Upper lobe of left lung (tissue), 6 donors: ENCODE measurements at regions not wholly inside any gene's neighbourhood (a gene's known extent, or its start where the extent isn't known, plus 50 kb on each side); places are given as distances from the start of the nearest gene placed in this dataset.
A peak's percentile ranks its signal among the peaks of the same experiment; 100 is the strongest.
"Not testable (repeated sequence)": the region's sequence is repeated elsewhere in the genome, so short reads cannot be mapped to it uniquely, and the experiment has no call there.

ENCODE experiments used
- ATAC-seq, 2 donors: fragments of 200-7000 bp; cut with Tn5 transposase; one replicate each; pipeline ENCODE4 v1.9.1; 2022; ENCODE audit warnings: mild to moderate bottlenecking in 2 of 2, moderate library complexity in 2 of 2; ENCODE audit not compliant: low FRiP score in 2 of 2
- DNase-seq, 2 donors: peaks; one replicate each; pipeline ENCODE4 v3.0.0-alpha.2; 2019 to 2020
- H3K27ac ChIP-seq, 4 donors: fragments of 200-600 bp; sonication (generic); one replicate each; pipeline ENCODE4 v1.5.1; 2016 to 2019
- H3K27me3 ChIP-seq, 4 donors: fragments of 200-600 bp; sonication (generic); one replicate each; pipeline ENCODE4 v1.5.1; 2017 to 2019
- H3K36me3 ChIP-seq, 4 donors: fragments of 200-600 bp; sonication (generic); one replicate each; pipeline ENCODE4 v1.5.1; 2016 to 2019
- H3K4me1 ChIP-seq, 4 donors: fragments of 200-600 bp; sonication (generic); one replicate each; pipeline ENCODE4 v1.5.1; 2018 to 2019
- H3K4me3 ChIP-seq, 4 donors: fragments of 200-600 bp; sonication (generic); one replicate each; pipeline ENCODE4 v1.5.1; 2017 to 2019; ENCODE audit warnings: mild to moderate bottlenecking in 2 of 4, moderate library complexity in 1 of 4
- H3K9me3 ChIP-seq, 4 donors: fragments of 200-600 bp; sonication (generic); one replicate each; pipeline ENCODE4 v1.5.1; 2018 to 2019
- EP300 ChIP-seq, 4 donors: sonication (generic); formaldehyde crosslinking; IDR thresholded peaks; one replicate each; pipeline ENCODE4 v1.5.1; 2017; ENCODE audit warnings: antibody characterized with exemption in 4 of 4, control low read depth in 2 of 4
- POLR2A ChIP-seq, 4 donors: fragments of 450-650 bp; IDR thresholded peaks; one replicate each; pipeline ENCODE4 v1.5.1; 2016 to 2017; ENCODE audit warnings: antibody characterized with exemption in 4 of 4, mild to moderate bottlenecking in 2 of 4
- POLR2AphosphoS5 ChIP-seq, 2 donors: sonication (generic); formaldehyde crosslinking; IDR thresholded peaks; one replicate each; pipeline ENCODE4 v1.5.1; 2017; ENCODE audit warnings: antibody characterized with exemption in 2 of 2
- WGBS, 2 donors: methylation state at CpG; one replicate each; pipeline ENCODE4 v1.1.5; 2017 to 2018; 5-methylcytosine and 5-hydroxymethylcytosine counted together
- TF ChIP-seq, protein P1 (sequence below), 6 experiments: fragments of 450-650 bp in 4 of 6; fragments of 200-600 bp in 2 of 6; sonication (generic) in 2 of 6; IDR thresholded peaks; one replicate each; pipeline ENCODE4 v1.5.1; 2016 to 2019; ENCODE audit warnings: antibody characterized with exemption in 6 of 6
- donor health status: DM: no; HTN: no; CAD: no; lungs with moderate emphysema.
- donor health status: DM: no; HTN: yes; CAD: no; lungs with severe emphysema.

DNA sequence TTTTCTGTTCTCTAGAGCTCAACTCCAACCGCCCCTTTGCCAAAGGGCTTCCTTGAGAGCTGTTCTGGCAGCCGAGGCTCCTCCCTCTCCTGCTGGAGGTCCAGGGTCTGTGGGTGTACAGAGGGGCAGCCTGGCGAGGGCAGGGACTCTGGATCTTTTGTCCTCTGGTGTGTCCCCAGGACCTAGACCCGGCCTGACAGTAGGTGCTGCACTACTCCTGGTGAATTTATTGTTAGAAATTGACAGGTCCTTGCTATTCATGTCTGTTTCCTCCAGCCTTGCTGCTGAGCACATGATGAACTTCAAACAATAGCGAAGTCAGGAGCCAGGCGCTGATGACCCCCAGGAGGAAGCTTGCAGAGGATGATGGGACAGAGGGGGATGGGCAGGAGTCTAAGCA lies 234.7 kb upstream of the SULF2 start:
- Histone ChIP-seq H3K4me1 (no peaks in the 10 kb centered on the region), H3K27ac (no peak overlapping the region), H3K27me3 (no peaks in the 10 kb centered on the region), H3K4me3 (no peak overlapping the region), H3K36me3 (no peaks in the 10 kb centered on the region), H3K9me3 (no peaks in the 10 kb centered on the region)
- TF ChIP-seq POLR2AphosphoS5 (IDR thresholded peaks at IDR 0.05) (no peak), POLR2A (IDR thresholded peaks at IDR 0.05) (no peak), EP300 (IDR thresholded peaks at IDR 0.05) (no peak)
- TF ChIP-seq, protein P1, sequence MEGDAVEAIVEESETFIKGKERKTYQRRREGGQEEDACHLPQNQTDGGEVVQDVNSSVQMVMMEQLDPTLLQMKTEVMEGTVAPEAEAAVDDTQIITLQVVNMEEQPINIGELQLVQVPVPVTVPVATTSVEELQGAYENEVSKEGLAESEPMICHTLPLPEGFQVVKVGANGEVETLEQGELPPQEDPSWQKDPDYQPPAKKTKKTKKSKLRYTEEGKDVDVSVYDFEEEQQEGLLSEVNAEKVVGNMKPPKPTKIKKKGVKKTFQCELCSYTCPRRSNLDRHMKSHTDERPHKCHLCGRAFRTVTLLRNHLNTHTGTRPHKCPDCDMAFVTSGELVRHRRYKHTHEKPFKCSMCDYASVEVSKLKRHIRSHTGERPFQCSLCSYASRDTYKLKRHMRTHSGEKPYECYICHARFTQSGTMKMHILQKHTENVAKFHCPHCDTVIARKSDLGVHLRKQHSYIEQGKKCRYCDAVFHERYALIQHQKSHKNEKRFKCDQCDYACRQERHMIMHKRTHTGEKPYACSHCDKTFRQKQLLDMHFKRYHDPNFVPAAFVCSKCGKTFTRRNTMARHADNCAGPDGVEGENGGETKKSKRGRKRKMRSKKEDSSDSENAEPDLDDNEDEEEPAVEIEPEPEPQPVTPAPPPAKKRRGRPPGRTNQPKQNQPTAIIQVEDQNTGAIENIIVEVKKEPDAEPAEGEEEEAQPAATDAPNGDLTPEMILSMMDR (IDR thresholded peaks at IDR 0.05): no peak
- no peak for ATAC-seq
- WGBS, 2 donors: 66 to 76% methylated on average over 6 of the region's 6 CpGs
- DNase-seq: no peak

DNA sequence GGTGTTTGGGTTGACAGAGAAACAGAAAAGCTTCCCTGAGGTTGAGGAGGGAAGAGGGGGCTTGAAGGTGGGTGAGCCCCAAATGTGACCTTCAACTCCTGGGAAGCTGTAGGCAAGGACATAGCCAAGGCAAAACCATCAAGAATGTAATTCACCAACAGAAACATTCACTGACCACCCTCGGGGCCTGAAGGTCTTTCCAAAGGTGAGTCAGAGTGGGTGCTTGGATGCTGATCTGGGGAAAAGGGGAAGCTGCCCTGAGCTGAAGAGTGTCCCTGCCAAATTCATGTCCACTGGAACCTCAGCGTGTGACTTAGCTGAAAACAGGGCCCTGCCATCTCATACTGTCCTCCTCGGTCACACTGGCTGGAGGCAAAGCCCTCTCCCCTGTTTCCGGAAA lies 234.2 kb upstream of the SULF2 start:
- 86 to 88% methylated on average over 4 of the region's 4 CpGs for WGBS, 2 donors
- no peak for DNase-seq
- no peaks in the 10 kb centered on the region for H3K9me3 ChIP-seq
- H3K4me1 ChIP-seq: no peaks in the 10 kb centered on the region
- TF ChIP-seq, protein P1 (IDR thresholded peaks at IDR 0.05): no peak
- TF ChIP-seq EP300 (IDR thresholded peaks at IDR 0.05) (no peak), POLR2AphosphoS5 (IDR thresholded peaks at IDR 0.05) (no peak), POLR2A (IDR thresholded peaks at IDR 0.05) (no peak)
- H3K4me3 ChIP-seq: no peak overlapping the region
- ATAC-seq: no peak
- H3K36me3 ChIP-seq: no peaks in the 10 kb centered on the region
- no peaks in the 10 kb centered on the region for H3K27me3 ChIP-seq
- H3K27ac ChIP-seq: no peak overlapping the region

DNA sequence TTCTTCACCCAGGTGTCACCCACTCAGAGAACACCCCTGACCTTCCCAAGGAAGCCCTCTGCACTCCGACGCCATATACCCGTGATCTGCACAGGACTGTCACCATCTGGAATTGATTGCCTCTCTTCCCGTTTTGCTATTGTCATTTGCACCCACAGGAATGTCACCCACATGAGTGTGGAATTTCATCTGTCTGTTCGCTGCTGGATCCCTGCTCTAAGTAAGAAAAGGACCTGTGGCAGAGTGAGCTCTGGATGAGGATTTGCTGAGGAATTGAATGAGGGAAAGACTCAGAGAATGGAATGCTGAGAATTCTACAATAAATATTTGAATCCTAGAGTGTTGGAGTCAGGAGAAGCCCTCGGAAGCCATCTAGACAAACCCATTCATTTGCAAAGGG lies 233.6 kb upstream of the SULF2 start:
- not testable (repeated sequence) for H3K27ac ChIP-seq, H3K36me3 ChIP-seq, H3K4me3 ChIP-seq, DNase-seq, ATAC-seq, H3K9me3 ChIP-seq, H3K4me1 ChIP-seq, H3K27me3 ChIP-seq
- 63 to 71% methylated on average over 6 of the region's 6 CpGs for WGBS, 2 donors

DNA sequence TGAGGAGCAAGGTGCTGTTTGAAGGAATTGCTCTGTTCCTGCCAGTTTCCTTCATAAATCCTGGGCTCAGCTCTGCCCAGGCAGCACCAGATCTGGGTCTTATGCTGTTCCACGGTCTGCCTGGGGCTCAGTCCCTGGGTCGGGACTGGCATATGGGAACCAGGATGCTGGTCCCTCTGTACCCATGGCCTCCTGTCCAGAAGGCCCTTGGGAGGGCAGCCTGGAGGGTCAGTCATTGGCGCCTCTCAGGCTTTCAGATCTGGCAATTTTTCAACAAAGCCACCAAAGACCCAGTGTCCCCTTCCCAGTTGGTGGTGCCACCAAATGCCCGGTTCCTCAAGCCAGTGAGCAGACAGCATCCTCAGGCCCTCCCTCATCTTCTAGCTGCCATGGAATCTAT lies 232.7 kb upstream of the SULF2 start:
- DNase-seq: no peak
- Histone ChIP-seq H3K27ac (no peak overlapping the region), H3K4me3 (no peak overlapping the region), H3K9me3 (no peaks in the 10 kb centered on the region), H3K27me3 (no peaks in the 10 kb centered on the region), H3K36me3 (no peaks in the 10 kb centered on the region), H3K4me1 (no peaks in the 10 kb centered on the region)
- no peak for TF ChIP-seq EP300 (IDR thresholded peaks at IDR 0.05)
- ATAC-seq: no peak
- 67 to 87% methylated on average over 2 to 4 of the region's 4 CpGs for WGBS, 2 donors

DNA sequence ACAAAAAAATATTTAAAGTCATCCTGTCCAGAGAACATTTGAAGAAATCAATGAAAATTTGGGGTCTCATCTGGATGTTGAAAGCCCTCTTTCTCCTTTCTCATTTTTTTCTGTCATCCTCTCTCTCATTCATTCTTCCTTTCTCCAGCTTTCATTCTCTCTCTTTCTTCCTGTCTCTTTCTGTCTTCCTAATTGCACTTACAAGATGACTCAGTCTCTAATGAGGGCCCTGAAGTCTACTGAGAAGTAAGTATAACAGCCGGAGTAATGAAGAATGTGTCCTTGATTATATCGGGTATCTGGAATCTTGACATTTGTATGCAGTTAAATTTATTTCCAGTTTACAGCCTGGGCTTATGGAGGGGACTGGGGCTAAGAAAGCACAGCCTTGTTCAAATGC lies 232.2 kb upstream of the SULF2 start:
- TF ChIP-seq, protein P1 (IDR thresholded peaks at IDR 0.05): no peak
- TF ChIP-seq POLR2AphosphoS5 (IDR thresholded peaks at IDR 0.05) (no peak), EP300 (IDR thresholded peaks at IDR 0.05) (no peak), POLR2A (IDR thresholded peaks at IDR 0.05) (no peak)
- 94 to 100% methylated on average over 2 of the region's 2 CpGs for WGBS, 2 donors
- no peaks in the 10 kb centered on the region for H3K27me3 ChIP-seq
- peaks cover 0 to 5% (median under 1%) of the 10 kb centered on the region in 4 donors for H3K9me3 ChIP-seq
- no peak overlapping the region for H3K27ac ChIP-seq
- ATAC-seq (no peak), DNase-seq (no peak)
- H3K4me1 ChIP-seq: no peaks in the 10 kb centered on the region
- no peak overlapping the region for H3K4me3 ChIP-seq
- no peaks in the 10 kb centered on the region for H3K36me3 ChIP-seq

DNA sequence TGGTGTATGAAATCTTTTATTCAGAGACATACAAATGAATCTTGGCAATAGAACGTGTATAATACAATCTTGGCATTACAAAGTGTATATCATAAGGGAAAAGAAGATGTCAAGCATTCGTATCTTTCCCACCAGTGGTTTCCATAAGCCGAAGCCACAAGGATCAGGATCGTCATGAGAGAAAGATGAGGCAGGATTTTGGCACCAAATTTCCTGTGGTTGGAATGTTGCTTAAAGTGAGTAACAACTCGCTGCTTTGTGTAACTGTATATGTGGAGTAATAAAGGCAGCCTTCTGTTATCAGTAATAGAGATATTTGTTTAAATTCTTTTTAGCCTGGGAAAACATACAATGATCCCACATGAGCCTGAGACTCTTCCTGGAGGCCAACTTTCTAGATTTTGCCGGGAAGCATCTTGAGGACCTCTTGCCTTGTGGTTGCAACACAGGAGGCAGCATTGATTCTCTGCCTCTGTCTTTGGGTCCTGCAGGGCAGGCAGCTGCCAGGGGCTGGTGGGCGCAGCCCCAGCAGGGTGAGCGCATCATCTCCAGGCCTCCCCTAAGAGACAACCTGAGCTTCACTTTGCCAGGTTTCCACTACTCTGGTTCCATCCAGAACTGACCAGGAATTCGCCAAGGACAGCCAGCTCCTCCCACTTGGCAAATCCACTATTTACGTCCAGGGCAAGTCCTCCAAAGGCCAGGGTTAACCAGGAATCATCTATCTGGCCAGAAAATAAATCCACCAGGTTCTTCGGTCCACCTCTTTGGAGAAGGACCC lies 230.9 kb upstream of the SULF2 start:
- ATAC-seq (peak in 1 of 2 donors; percentile 39), DNase-seq (no peak)

More for the DNA sequence above, 230.9 kb upstream of the SULF2 start:
- Histone ChIP-seq H3K36me3 (no peaks in the 10 kb centered on the region), H3K4me1 (no peaks in the 10 kb centered on the region), H3K27ac (no peak overlapping the region), H3K27me3 (no peaks in the 10 kb centered on the region), H3K4me3 (no peak overlapping the region), H3K9me3 (peaks cover 0 to 11% (median 6%) of the 10 kb centered on the region in 4 donors)
- no peak for TF ChIP-seq POLR2A (IDR thresholded peaks at IDR 0.05)
- TF ChIP-seq, protein P1 (IDR thresholded peaks at IDR 0.05): no peak
- no peak for TF ChIP-seq POLR2AphosphoS5 (IDR thresholded peaks at IDR 0.05)
- TF ChIP-seq EP300 (IDR thresholded peaks at IDR 0.05): no peak
- WGBS, 2 donors: 71 to 76% methylated on average over 11 of the region's 11 CpGs
